IMR-90 (cell line): ENCODE measurements at regions not wholly inside any gene's neighbourhood (a gene's known extent, or its start where the extent isn't known, plus 50 kb on each side); places are given as distances from the start of the nearest gene placed in this dataset.
"Not testable (repeated sequence)": the region's sequence is repeated elsewhere in the genome, so short reads cannot be mapped to it uniquely, and the experiment has no call there.

Experiments
- ATAC-seq: fragments of 200-7000 bp; cut with Tn5 transposase; 2 replicates; pipeline ENCODE4 v1.9.1; 2020; ENCODE audit warnings: low read depth, mild to moderate bottlenecking, moderate library complexity
- BruUV-seq: library from RNA; stranded (reverse); fragments of 400-500 nt; replicated peaks from 2 replicates; lab custom pipeline; 2021; lab: Mats Ljungman, UMichigan
- CTCF ChIA-PET: fragments of 300-600 bp; formaldehyde crosslinking; extraction: SDS; loops from one replicate; lab custom pipeline; 2021; ENCODE audit warnings: antibody characterized with exemption; lab: Yijun Ruan, JAX
- POLR2A ChIA-PET: fragments of 300-600 bp; sonication (Branson Sonifier 250); formaldehyde crosslinking; loops from one replicate; lab custom pipeline; 2022; ENCODE audit warnings: antibody characterized with exemption; ENCODE audit not compliant: unreplicated experiment; lab: Charles Lee
- DNase-seq: peaks from one replicate; pipeline ENCODE4 v3.0.0; 2013
- H2AFZ ChIP-seq: replicated peaks from 2 replicates; pipeline ENCODE3; 2013; ENCODE audit warnings: low read length, mild to moderate bottlenecking; ENCODE audit not compliant: poor library complexity
- H2AK5ac ChIP-seq: 2 replicates; pipeline ENCODE4 v1.6.1; 2013; ENCODE audit warnings: low read depth, low read length, inconsistent platforms
- H2AK9ac ChIP-seq: replicated peaks from 2 replicates; pipeline ENCODE3; 2013; ENCODE audit warnings: mild to moderate bottlenecking, low read depth, low read length, moderate library complexity; ENCODE audit not compliant: poor library complexity
- H2BK120ac ChIP-seq: 2 replicates; pipeline ENCODE4 v1.6.1; 2013; ENCODE audit warnings: low read depth, low read length, inconsistent platforms
- H2BK15ac ChIP-seq: 3 replicates; pipeline ENCODE4 v1.6.1; 2013; ENCODE audit warnings: low read depth, low read length, inconsistent platforms
- H2BK20ac ChIP-seq: 2 replicates; pipeline ENCODE4 v1.6.1; 2013; ENCODE audit warnings: low read depth, mild to moderate bottlenecking, inconsistent platforms, low read length, moderate library complexity
- H2BK5ac ChIP-seq: 2 replicates; pipeline ENCODE4 v1.6.1; 2013; ENCODE audit warnings: mild to moderate bottlenecking, low read depth, low read length, inconsistent platforms; ENCODE audit not compliant: poor library complexity, severe bottlenecking
- H3K14ac ChIP-seq: replicated peaks from 2 replicates; pipeline ENCODE4 v1.6.1; 2013; ENCODE audit warnings: low read depth, low read length, inconsistent platforms
- H3K18ac ChIP-seq: 2 replicates; pipeline ENCODE4 v1.6.1; 2013; ENCODE audit warnings: low read depth, low read length, control low read depth
- H3K23ac ChIP-seq: 2 replicates; pipeline ENCODE4 v1.6.1; 2013; ENCODE audit warnings: low read depth, low read length, inconsistent platforms
- H3K27ac ChIP-seq: 2 replicates; pipeline ENCODE4 v1.5.1; 2013; ENCODE audit warnings: mild to moderate bottlenecking, control low read depth, low read length; ENCODE audit not compliant: insufficient read depth
- H3K27me3 ChIP-seq: 2 replicates; pipeline ENCODE4 v1.6.1; 2013; ENCODE audit warnings: low read length; ENCODE audit not compliant: control insufficient read depth, insufficient read depth
- H3K36me3 ChIP-seq: 2 replicates; pipeline ENCODE4 v1.6.1; 2013; ENCODE audit warnings: low read length, mixed read lengths; ENCODE audit not compliant: control insufficient read depth, insufficient read depth
- H3K4ac ChIP-seq: 2 replicates; pipeline ENCODE4 v1.6.1; 2013; ENCODE audit warnings: low read depth, low read length, inconsistent platforms
- H3K4me1 ChIP-seq: 2 replicates; pipeline ENCODE4 v1.6.1; 2013; ENCODE audit warnings: low read length, mixed read lengths; ENCODE audit not compliant: control insufficient read depth, insufficient read depth
- H3K4me2 ChIP-seq: 2 replicates; pipeline ENCODE4 v1.6.1; 2013; ENCODE audit warnings: low read depth, mild to moderate bottlenecking, control low read depth, low read length, moderate library complexity
- H3K4me3 ChIP-seq: 2 replicates; pipeline ENCODE4 v1.5.1; 2013; ENCODE audit warnings: low read depth, mild to moderate bottlenecking, control low read depth, low read length, moderate library complexity; ENCODE audit not compliant: insufficient read depth
- H3K56ac ChIP-seq: 2 replicates; pipeline ENCODE4 v1.6.1; 2013; ENCODE audit warnings: low read length, inconsistent platforms; ENCODE audit not compliant: insufficient read depth; ENCODE audit errors: extremely low read depth
- H3K79me1 ChIP-seq, 2 experiments: 2 replicates each; pipeline ENCODE4 v1.6.1; 2013; ENCODE audit warnings: low read length in 2 of 2, inconsistent platforms in 1 of 2, low read depth in 1 of 2
- H3K9ac ChIP-seq: 2 replicates; pipeline ENCODE4 v1.6.1; 2013; ENCODE audit warnings: low read depth, low read length, control low read depth
- H3K9me1 ChIP-seq: 2 replicates; pipeline ENCODE4 v1.6.1; 2013; ENCODE audit warnings: low read length, inconsistent platforms; ENCODE audit not compliant: insufficient read depth
- H3K9me3 ChIP-seq: 2 replicates; pipeline ENCODE4 v1.6.1; 2013; ENCODE audit warnings: low read length; ENCODE audit not compliant: control insufficient read depth, insufficient read depth
- H4K20me1 ChIP-seq: 2 replicates; pipeline ENCODE4 v1.6.1; 2013; ENCODE audit warnings: low read length, inconsistent platforms; ENCODE audit not compliant: insufficient read depth
- H4K5ac ChIP-seq: 2 replicates; pipeline ENCODE4 v1.6.1; 2013; ENCODE audit warnings: mild to moderate bottlenecking, low read depth, low read length, control low read depth
- H4K8ac ChIP-seq, 2 experiments: 2 replicates each; pipeline ENCODE4 v1.6.1; 2013; ENCODE audit warnings: low read depth in 2 of 2, low read length in 2 of 2, control low read depth in 1 of 2, inconsistent platforms in 1 of 2
- H4K91ac ChIP-seq: 2 replicates; pipeline ENCODE4 v1.6.1; 2013; ENCODE audit warnings: low read depth, low read length, inconsistent platforms; ENCODE audit not compliant: insufficient read depth
- WGBS, 2 experiments: methylation state at CpG; one replicate each; pipeline versions ENCODE4 v1.1.5 to v1.1.7; 2013; ENCODE audit warnings: missing lambda C conversion rate in 2 of 2; ENCODE audit not compliant: insufficient read length in 1 of 2; ENCODE audit errors: extremely low coverage in 2 of 2; 5-methylcytosine and 5-hydroxymethylcytosine counted together
- dilution Hi-C: fragments of 300-500 bp; cut with HindIII; formaldehyde crosslinking; loops from one replicate; pipeline ENCODE4 v1.14.3; 2018; ENCODE audit warnings: low sequenced_read_pairs; ENCODE audit not compliant: unreplicated experiment
- in situ Hi-C: fragments of 300-500 bp; cut with MboI; formaldehyde crosslinking; loops from 3 replicates; pipeline ENCODE4 v1.14.3; 2019; ENCODE audit warnings: low sequenced_read_pairs, inconsistent platforms, mixed read lengths
- intact Hi-C: fragments of 100-400 bp; cut with micrococcal nuclease; formaldehyde crosslinking; loops from 2 replicates; pipeline ENCODE4 v1.10.0; 2022

GRCh38 chr5:158036983-158037595, 178.1 kb upstream of the CLINT1 start:
- H2AK9ac ChIP-seq, POLR2A ChIA-PET, in situ Hi-C loops, H3K9me1 ChIP-seq, H2AFZ ChIP-seq, H4K91ac ChIP-seq, H3K14ac ChIP-seq, H2BK5ac ChIP-seq, DNase-seq, H3K79me1 ChIP-seq, H3K18ac ChIP-seq, H3K4me2 ChIP-seq, H4K5ac ChIP-seq, dilution Hi-C loops, H2BK15ac ChIP-seq, H3K36me3 ChIP-seq, H2AK5ac ChIP-seq, H3K4me1 ChIP-seq, H3K27ac ChIP-seq, H3K4ac ChIP-seq, H3K27me3 ChIP-seq, H2BK20ac ChIP-seq, H2BK120ac ChIP-seq, H4K8ac ChIP-seq, H3K9ac ChIP-seq, H3K23ac ChIP-seq, H4K20me1 ChIP-seq, H3K9me3 ChIP-seq, H3K4me3 ChIP-seq, BruUV-seq, intact Hi-C loops, H3K56ac ChIP-seq, ATAC-seq, CTCF ChIA-PET: not testable (repeated sequence)
- WGBS, 2 experiments, result 82% methylated on average over 5 of the region's 31 CpGs; no CpG with 5 or more reads in 1 of the 2 experiments

GRCh38 chr5:158034586-158034985, 175.6 kb upstream of the CLINT1 start:
- ATAC-seq, dilution Hi-C loops, in situ Hi-C loops: not testable (repeated sequence)

More at GRCh38 chr5:158034586-158034985, 175.6 kb upstream of the CLINT1 start:
- DNase-seq, H2BK5ac ChIP-seq, H4K5ac ChIP-seq, H2AFZ ChIP-seq, H4K91ac ChIP-seq, H3K4me1 ChIP-seq, H3K36me3 ChIP-seq, H3K23ac ChIP-seq, H3K4me3 ChIP-seq, H2BK120ac ChIP-seq, H3K27ac ChIP-seq, H2AK9ac ChIP-seq, H2BK20ac ChIP-seq, H3K4ac ChIP-seq, H4K8ac ChIP-seq, intact Hi-C loops, H3K27me3 ChIP-seq, H3K14ac ChIP-seq, H3K9me3 ChIP-seq, H4K20me1 ChIP-seq, H3K18ac ChIP-seq, H3K4me2 ChIP-seq, H2AK5ac ChIP-seq, POLR2A ChIA-PET, CTCF ChIA-PET, BruUV-seq, H3K9ac ChIP-seq, H3K9me1 ChIP-seq, H3K79me1 ChIP-seq, H3K56ac ChIP-seq, H2BK15ac ChIP-seq: not testable (repeated sequence)
- 26% methylated on average over 3 of the region's 6 CpGs; no CpG with 5 or more reads in 1 of the 2 experiments for WGBS, 2 experiments
